ENCODE measurements at regions not wholly inside any gene's neighbourhood (a gene's known extent, or its start where the extent isn't known, plus 50 kb on each side); places are given as distances from the start of the nearest gene placed in this dataset.
"Not testable (repeated sequence)": the region's sequence is repeated elsewhere in the genome, so short reads cannot be mapped to it uniquely, and the experiment has no call there.

DNA sequence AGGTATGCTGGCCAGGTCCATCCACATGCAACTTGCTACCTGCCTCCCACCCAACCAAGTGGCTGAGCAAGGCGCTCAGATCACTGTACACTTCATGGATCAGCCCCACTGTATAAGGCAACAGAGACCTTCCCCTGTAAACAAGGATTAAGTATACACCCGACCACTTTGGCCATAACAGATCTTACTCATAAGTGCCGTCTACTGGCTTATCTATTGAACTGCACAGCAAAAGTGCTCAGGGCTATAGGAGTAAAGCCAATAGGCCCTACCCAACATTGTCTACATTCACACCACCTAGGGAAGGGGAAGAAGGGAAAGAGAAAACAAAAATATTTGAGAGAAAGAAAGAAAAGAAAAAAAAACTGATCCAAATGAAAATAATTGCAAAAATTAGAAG, 663.9 kb upstream of the LRRTM1 start:
- Histone ChIP-seq H3K9me3 (no peaks in the 10 kb centered on the region), H3K27me3 (no peaks in the 10 kb centered on the region), H3K36me3 (no peaks in the 10 kb centered on the region), H3K4me3 (ENCODE audit: low read depth, low read length) (no peak overlapping the region), H3K4me1 (no peaks in the 10 kb centered on the region)
- DNase-seq, result no peak
- TF ChIP-seq, protein P1, sequence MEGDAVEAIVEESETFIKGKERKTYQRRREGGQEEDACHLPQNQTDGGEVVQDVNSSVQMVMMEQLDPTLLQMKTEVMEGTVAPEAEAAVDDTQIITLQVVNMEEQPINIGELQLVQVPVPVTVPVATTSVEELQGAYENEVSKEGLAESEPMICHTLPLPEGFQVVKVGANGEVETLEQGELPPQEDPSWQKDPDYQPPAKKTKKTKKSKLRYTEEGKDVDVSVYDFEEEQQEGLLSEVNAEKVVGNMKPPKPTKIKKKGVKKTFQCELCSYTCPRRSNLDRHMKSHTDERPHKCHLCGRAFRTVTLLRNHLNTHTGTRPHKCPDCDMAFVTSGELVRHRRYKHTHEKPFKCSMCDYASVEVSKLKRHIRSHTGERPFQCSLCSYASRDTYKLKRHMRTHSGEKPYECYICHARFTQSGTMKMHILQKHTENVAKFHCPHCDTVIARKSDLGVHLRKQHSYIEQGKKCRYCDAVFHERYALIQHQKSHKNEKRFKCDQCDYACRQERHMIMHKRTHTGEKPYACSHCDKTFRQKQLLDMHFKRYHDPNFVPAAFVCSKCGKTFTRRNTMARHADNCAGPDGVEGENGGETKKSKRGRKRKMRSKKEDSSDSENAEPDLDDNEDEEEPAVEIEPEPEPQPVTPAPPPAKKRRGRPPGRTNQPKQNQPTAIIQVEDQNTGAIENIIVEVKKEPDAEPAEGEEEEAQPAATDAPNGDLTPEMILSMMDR (IDR thresholded peaks at IDR 0.05; ENCODE audit: low read depth, low read length), result no peak

DNA sequence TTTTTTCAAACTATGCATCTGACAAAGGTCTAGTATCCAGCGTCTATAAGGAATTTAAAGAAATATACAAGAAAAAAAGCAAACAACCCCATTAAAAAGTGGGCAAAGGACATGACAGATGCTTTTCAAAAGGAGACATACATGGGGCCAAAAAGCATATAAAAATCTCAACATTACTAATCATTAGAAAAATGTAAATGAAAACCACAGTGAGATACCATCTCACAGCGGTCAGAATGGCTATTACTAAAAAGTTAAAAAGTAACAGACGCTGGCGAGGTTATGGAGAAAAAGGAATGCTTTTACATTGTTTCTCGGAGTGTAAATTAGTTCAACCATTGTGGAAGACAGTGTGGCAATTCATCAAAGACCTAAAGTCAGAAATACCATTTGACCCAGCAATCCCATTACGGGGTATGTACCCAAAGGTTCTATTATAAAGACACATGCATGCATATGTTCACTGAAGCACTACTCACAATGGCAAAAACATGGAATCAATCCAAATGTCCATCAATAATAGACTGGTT, 643.1 kb upstream of the LRRTM1 start:
- Histone ChIP-seq H3K4me1 (no peaks in the 10 kb centered on the region), H3K9me3 (no peaks in the 10 kb centered on the region)

DNA sequence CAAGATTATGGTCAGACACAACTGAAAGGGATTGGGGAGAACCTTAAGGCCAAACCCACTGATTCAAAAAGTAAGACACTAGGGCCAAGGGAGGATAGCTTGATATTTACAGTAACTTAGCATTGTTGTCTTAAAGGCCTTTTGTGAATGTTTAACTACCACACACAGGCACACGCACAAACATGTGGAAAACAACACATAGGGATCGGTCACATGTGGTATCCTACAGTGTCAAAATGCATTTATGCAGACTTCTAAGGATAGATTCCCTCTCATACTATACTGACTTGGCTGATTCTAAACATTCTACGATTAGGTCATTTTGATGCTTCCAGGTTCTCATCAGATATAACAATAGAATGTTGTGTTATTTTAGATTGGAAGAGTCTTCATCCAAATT, 638.9 kb upstream of the LRRTM1 start:
- TF ChIP-seq, protein P1 (IDR thresholded peaks at IDR 0.05; ENCODE audit: low read depth, low read length), result no peak
- Histone ChIP-seq H3K36me3 (no peaks in the 10 kb centered on the region), H3K4me3 (ENCODE audit: low read depth, low read length) (no peak overlapping the region), H3K9me3 (no peaks in the 10 kb centered on the region), H3K4me1 (no peaks in the 10 kb centered on the region), H3K27me3 (no peaks in the 10 kb centered on the region)
- DNase-seq, result no peak

More for the DNA sequence above, 643.1 kb upstream of the LRRTM1 start:
- Histone ChIP-seq H3K27me3 (no peaks in the 10 kb centered on the region), H3K36me3 (no peaks in the 10 kb centered on the region), H3K4me3 (ENCODE audit: low read depth, low read length) (no peak overlapping the region)
- no peak for DNase-seq
- TF ChIP-seq, protein P1 (IDR thresholded peaks at IDR 0.05; ENCODE audit: low read depth, low read length), result no peak

DNA sequence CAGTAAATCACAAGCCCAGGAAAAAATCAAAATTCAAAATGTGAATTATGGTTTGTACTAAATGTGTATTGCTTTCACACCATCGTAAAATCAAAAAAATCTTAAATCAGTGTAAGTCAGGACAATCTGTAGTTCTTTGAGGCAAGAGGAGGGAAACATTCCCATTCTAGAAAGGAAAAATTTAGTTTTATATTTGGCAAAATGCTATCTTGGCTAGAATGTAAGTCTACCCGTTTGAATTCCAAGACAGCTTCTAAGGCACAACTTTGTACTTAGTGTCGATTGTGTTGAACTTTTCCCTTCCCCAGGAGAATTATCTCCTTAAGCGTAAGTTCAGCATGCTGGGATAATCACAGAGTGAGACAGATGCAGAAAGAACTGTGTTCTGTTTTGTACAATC, 638.2 kb upstream of the LRRTM1 start:
- H3K27me3 ChIP-seq, result no peaks in the 10 kb centered on the region
- H3K4me3 ChIP-seq (ENCODE audit: low read depth, low read length), result no peak overlapping the region

DNA sequence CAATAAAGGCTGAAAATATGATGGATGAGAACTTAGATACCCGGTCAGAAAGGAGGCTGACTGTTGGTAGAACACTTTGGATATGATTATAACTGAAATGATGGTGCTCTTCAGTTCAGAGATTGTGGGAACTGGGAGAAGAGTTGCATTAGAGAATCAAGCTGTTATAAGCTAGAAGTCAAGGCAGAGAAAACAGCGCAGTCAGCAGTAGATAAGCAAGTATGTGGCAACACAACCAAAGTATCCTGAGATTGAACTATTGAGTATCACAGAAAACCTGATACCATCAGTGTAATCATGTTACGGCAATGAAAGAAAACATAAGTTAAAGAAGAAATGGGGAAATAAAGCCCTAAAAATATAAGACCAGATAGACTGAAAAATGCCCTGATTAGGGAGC, 633.9 kb upstream of the LRRTM1 start:
- no peak overlapping the region for H3K4me3 ChIP-seq (ENCODE audit: low read depth, low read length)
- no peak for DNase-seq
- H3K9me3 ChIP-seq, result no peaks in the 10 kb centered on the region
- TF ChIP-seq, protein P1 (IDR thresholded peaks at IDR 0.05; ENCODE audit: low read depth, low read length), result no peak
- H3K36me3 ChIP-seq, result no peaks in the 10 kb centered on the region
- H3K27me3 ChIP-seq, result no peaks in the 10 kb centered on the region
- no peaks in the 10 kb centered on the region for H3K4me1 ChIP-seq

More for the DNA sequence above, 638.2 kb upstream of the LRRTM1 start:
- Histone ChIP-seq H3K9me3 (no peaks in the 10 kb centered on the region), H3K4me1 (no peaks in the 10 kb centered on the region), H3K36me3 (no peaks in the 10 kb centered on the region)
- no peak for DNase-seq
- TF ChIP-seq, protein P1 (IDR thresholded peaks at IDR 0.05; ENCODE audit: low read depth, low read length), result no peak

DNA sequence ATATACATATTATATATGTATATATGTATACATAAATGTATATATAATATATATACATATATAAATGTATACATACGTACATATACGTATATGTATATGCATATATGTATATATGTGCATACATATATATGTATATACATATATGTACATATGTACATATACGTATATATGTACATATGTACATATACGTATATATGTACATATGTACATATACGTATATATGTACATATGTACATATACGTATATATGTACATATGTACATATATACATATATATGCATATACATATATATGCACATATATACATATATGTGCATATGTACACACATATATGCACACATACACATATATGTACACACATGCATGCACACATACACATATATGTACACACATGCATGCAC, 627.3 kb upstream of the LRRTM1 start:
- DNase-seq, H3K27me3 ChIP-seq, H3K9me3 ChIP-seq: not testable (repeated sequence)

DNA sequence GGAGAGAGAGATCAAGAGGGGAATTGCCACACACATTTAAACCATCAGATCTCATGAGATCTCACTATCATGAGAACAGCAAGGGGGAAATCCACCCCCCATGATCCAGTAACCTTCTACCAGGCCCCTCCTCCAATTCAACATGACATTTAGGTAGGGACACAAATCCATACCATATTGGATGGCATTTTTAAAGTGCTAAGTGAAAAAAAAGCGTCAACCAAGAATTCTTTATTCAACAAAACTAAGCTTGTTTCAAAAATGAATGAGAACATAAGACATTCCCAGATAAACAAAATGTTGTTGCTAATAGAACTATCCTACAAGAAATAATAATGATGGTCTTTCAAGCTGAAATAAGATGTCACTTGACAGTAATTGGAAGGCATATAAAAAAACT, 626.2 kb upstream of the LRRTM1 start:
- Histone ChIP-seq H3K27me3 (no peaks in the 10 kb centered on the region), H3K9me3 (no peaks in the 10 kb centered on the region), H3K4me1 (no peaks in the 10 kb centered on the region), H3K4me3 (ENCODE audit: low read depth, low read length) (no peak overlapping the region), H3K36me3 (no peaks in the 10 kb centered on the region)
- TF ChIP-seq, protein P1 (IDR thresholded peaks at IDR 0.05; ENCODE audit: low read depth, low read length), result no peak
- no peak for DNase-seq

More for the DNA sequence above, 627.3 kb upstream of the LRRTM1 start:
- not testable (repeated sequence) for H3K36me3 ChIP-seq; H3K4me3 ChIP-seq (ENCODE audit: low read depth, low read length); H3K4me1 ChIP-seq
